HepG2 (cell line): ENCODE measurements at regions not wholly inside any gene's neighbourhood (a gene's known extent, or its start where the extent isn't known, plus 50 kb on each side); places are given as distances from the start of the nearest gene placed in this dataset.

Source experiments
- ATAC-seq: fragments of 200-7000 bp; cut with Tn5 transposase; 3 replicates; pipeline ENCODE4 v1.9.1; 2020; ENCODE audit warnings: mild to moderate bottlenecking, moderate library complexity
- BruUV-seq: library from RNA; stranded (reverse); fragments of 400-500 nt; replicated peaks from 2 replicates; lab custom pipeline; 2021; lab: Mats Ljungman, UMichigan
- CTCF ChIA-PET: fragments of 300-600 bp; formaldehyde crosslinking; extraction: SDS; loops from one replicate; lab custom pipeline; 2021; ENCODE audit warnings: low total read pairs, inconsistent platforms, low intra/inter-chr PET ratio; lab: Yijun Ruan, JAX
- POLR2A ChIA-PET: fragments of 350-600 bp; sonication (Branson Sonifier 250); formaldehyde crosslinking; loops from one replicate; lab custom pipeline; 2020; ENCODE audit warnings: antibody characterized with exemption, inconsistent platforms; lab: Yijun Ruan, JAX
- DNase-seq: peaks from one replicate; pipeline ENCODE4 v3.0.0-alpha.2; 2015; ENCODE audit warnings: low spot score
- FAIRE-seq: peaks from 3 replicates; lab custom pipeline; 2011; peaks lifted over from hg19 to GRCh38; lab: Jason Lieb, UNC
- H2AFZ ChIP-seq: one replicate; pipeline ENCODE4 v1.6.1; 2011; ENCODE audit warnings: low read length, inconsistent platforms
- H3K27ac ChIP-seq: fragments of 300-600 bp; 3 replicates; pipeline ENCODE4 v1.8.0; 2011; ENCODE audit warnings: mixed run types, mild to moderate bottlenecking, mixed read lengths, low read length, inconsistent platforms; ENCODE audit not compliant: insufficient read depth; ENCODE audit errors: extremely low read length
- H3K27me3 ChIP-seq, 2 experiments: fragments of 200-600 bp in 1 of 2; 2 replicates in 1 of 2; 3 replicates in 1 of 2; pipeline versions ENCODE4 v1.6.0 to v1.8.0; 2011; ENCODE audit warnings: low read length in 2 of 2, mild to moderate bottlenecking in 2 of 2, moderate library complexity in 2 of 2, inconsistent platforms in 1 of 2; ENCODE audit not compliant: insufficient read depth in 2 of 2, control insufficient read depth in 1 of 2
- H3K36me3 ChIP-seq, 2 experiments: fragments of 200-600 bp in 1 of 2; replicated peaks in 1 of 2; 2 replicates in 1 of 2; 3 replicates in 1 of 2; pipeline versions ENCODE4 v1.5.1 to v1.8.0; 2011; ENCODE audit warnings: low read length in 2 of 2, inconsistent platforms in 1 of 2; ENCODE audit not compliant: insufficient read depth in 2 of 2, control insufficient read depth in 1 of 2
- H3K4me1 ChIP-seq: 2 replicates; pipeline ENCODE4 v1.5.1; 2012; ENCODE audit warnings: low read length, inconsistent platforms; ENCODE audit not compliant: insufficient read depth
- H3K4me2 ChIP-seq: 2 replicates; pipeline ENCODE4 v1.6.0; 2011; ENCODE audit warnings: low read depth, low read length, inconsistent platforms
- H3K4me3 ChIP-seq, 3 experiments: fragments of 200-600 bp in 1 of 3; sonication (generic), shearing (Covaris generic) in 1 of 3; replicated peaks in 1 of 3; 2 replicates each; pipeline ENCODE4 v1.5.1; 2011 to 2016; ENCODE audit warnings: low read length in 3 of 3, inconsistent platforms in 2 of 3, low read depth in 2 of 3, mild to moderate bottlenecking in 2 of 3, control low read depth in 1 of 3, mixed read lengths in 1 of 3; ENCODE audit not compliant: insufficient read depth in 1 of 3
- H3K79me2 ChIP-seq: one replicate; pipeline ENCODE4 v1.6.1; 2011; ENCODE audit warnings: low read length, inconsistent platforms; ENCODE audit not compliant: insufficient read depth
- H3K9ac ChIP-seq: 2 replicates; pipeline ENCODE4 v1.6.0; 2011; ENCODE audit warnings: mild to moderate bottlenecking, low read depth, low read length, inconsistent platforms; ENCODE audit not compliant: insufficient read depth
- H3K9me3 ChIP-seq: 2 replicates; pipeline ENCODE4 v1.5.1; 2012; ENCODE audit warnings: mild to moderate bottlenecking, low read length
- H4K20me1 ChIP-seq: 2 replicates; pipeline ENCODE4 v1.6.0; 2011; ENCODE audit warnings: inconsistent platforms, mild to moderate bottlenecking, low read length, moderate library complexity; ENCODE audit not compliant: insufficient read depth
- ELF3 ChIP-seq: IDR thresholded peaks from 2 replicates; pipeline ENCODE4 v1.6.1; 2016; ENCODE audit warnings: missing genetic modification reagents, missing compliant biosample characterization
- HOMEZ ChIP-seq: IDR thresholded peaks from 2 replicates; pipeline ENCODE4 v1.6.1; 2016; ENCODE audit warnings: low read depth
- NFKBIZ ChIP-seq: IDR thresholded peaks from 2 replicates; pipeline ENCODE4 v1.6.1; 2018; ENCODE audit warnings: missing genetic modification reagents, missing compliant biosample characterization
- PHF8 ChIP-seq: sonication (generic); formaldehyde crosslinking; IDR thresholded peaks from 2 replicates; pipeline ENCODE4 v1.5.0; 2020; ENCODE audit warnings: missing genetic modification reagents
- SETDB1 ChIP-seq: sonication (generic); formaldehyde crosslinking; IDR thresholded peaks from 2 replicates; pipeline ENCODE4 v1.5.1; 2020; ENCODE audit warnings: missing genetic modification reagents, mild to moderate bottlenecking, borderline replicate concordance
- TEAD2 ChIP-seq: sonication (generic); formaldehyde crosslinking; IDR thresholded peaks from 2 replicates; pipeline ENCODE4 v1.9.0; 2021; ENCODE audit warnings: missing genetic modification reagents
- ZBTB10 ChIP-seq: sonication (generic); formaldehyde crosslinking; IDR thresholded peaks from 2 replicates; pipeline ENCODE4 v1.4.0; 2020; ENCODE audit warnings: missing genetic modification reagents, borderline replicate concordance
- ZKSCAN8 ChIP-seq: IDR thresholded peaks from 2 replicates; pipeline ENCODE4 v1.6.1; 2016; ENCODE audit warnings: borderline replicate concordance, missing genetic modification reagents, missing compliant biosample characterization
- ZNF570 ChIP-seq: sonication (generic); formaldehyde crosslinking; IDR thresholded peaks from 2 replicates; pipeline ENCODE4 v1.4.0; 2020; ENCODE audit warnings: mild to moderate bottlenecking, missing genetic modification reagents, borderline replicate concordance
- ZNF574 ChIP-seq: sonication (generic); formaldehyde crosslinking; IDR thresholded peaks from 2 replicates; pipeline ENCODE4 v1.4.0; 2020; ENCODE audit warnings: missing genetic modification reagents
- ZNF792 ChIP-seq: IDR thresholded peaks from 2 replicates; pipeline ENCODE4 v1.6.1; 2016
- whole genome bisulfite sequencing: methylation state at CpG from one replicate; pipeline ENCODE4 v1.1.6; 2017; ENCODE audit warnings: low lambda C conversion rate; 5-methylcytosine and 5-hydroxymethylcytosine counted together
- in situ Hi-C: cut with HindIII; loops from 2 replicates; pipeline ENCODE4 v1.10.0; 2017; ENCODE audit warnings: low pct_unique_long_range_greater_than_20kb; ENCODE audit not compliant: extremely low pct_ligation_motif_present
- intact Hi-C: fragments of 100-400 bp; cut with micrococcal nuclease; formaldehyde crosslinking; loops from one replicate; pipeline ENCODE4 v1.10.0; 2022; ENCODE audit not compliant: unreplicated experiment

GRCh38 chr3:110504401-110504800, 567.2 kb upstream of the NECTIN3 start:
- H3K4me2 ChIP-seq: no peak overlapping the region
- H2AFZ ChIP-seq: no peak overlapping the region
- intact Hi-C loops: no loop called here
- no peak overlapping the region for H3K9ac ChIP-seq
- no peaks in the 10 kb centered on the region for H3K4me1 ChIP-seq
- FAIRE-seq (no peak), DNase-seq (no peak), ATAC-seq (no peak)
- TF ChIP-seq PHF8 (CRISPR knock-in tag) (no peak), ZKSCAN8 (no peak), ZNF792 (CRISPR knock-in tag) (no peak), ZNF570 (no peak), ZBTB10 (CRISPR knock-in tag) (no peak)
- no peaks in the 10 kb centered on the region for H3K36me3 ChIP-seq
- H3K27ac ChIP-seq: no peak overlapping the region
- BruUV-seq: no TSS peak
- WGBS: 0% methylated on average over 2 of the region's 2 CpGs
- ChIA-PET CTCF (no interaction called here), POLR2A (no interaction called here)
- no peaks in the 10 kb centered on the region for H3K9me3 ChIP-seq
- H3K27me3 ChIP-seq: no peaks in the 10 kb centered on the region
- no peak overlapping the region for H3K4me3 ChIP-seq
- H3K79me2 ChIP-seq: no peaks in the 10 kb centered on the region
- in situ Hi-C loops: no loop called here
- no peaks in the 10 kb centered on the region for H4K20me1 ChIP-seq

- WGBS: 17% methylated on average over 4 of the region's 4 CpGs
- Histone ChIP-seq H4K20me1 (no peaks in the 10 kb centered on the region), H3K4me1 (no peaks in the 10 kb centered on the region), H3K4me3 (no peak overlapping the region), H3K4me2 (no peak overlapping the region), H2AFZ (no peak overlapping the region), H3K9ac (no peak overlapping the region), H3K9me3 (no peaks in the 10 kb centered on the region), H3K79me2 (no peaks in the 10 kb centered on the region), H3K36me3 (no peaks in the 10 kb centered on the region), H3K27ac (no peak overlapping the region), H3K27me3 (no peaks in the 10 kb centered on the region)
- DNase-seq: no peak
- in situ Hi-C loops (no loop called here), intact Hi-C loops (no loop called here)
- CTCF ChIA-PET: no interaction called here
- ATAC-seq: no peak
- no TSS peak for BruUV-seq
- POLR2A ChIA-PET: no interaction called here
- FAIRE-seq: no peak
- no peak for TF ChIP-seq HOMEZ (CRISPR knock-in tag)
- no peak for TF ChIP-seq NFKBIZ
- TF ChIP-seq SETDB1 (CRISPR knock-in tag): no peak
- TF ChIP-seq TEAD2 (CRISPR knock-in tag): no peak
- no peak for TF ChIP-seq ZNF574 (CRISPR knock-in tag)
- no peak for TF ChIP-seq ELF3 (CRISPR knock-in tag)
Observed at GRCh38 chr3:110504901-110505300, 566.7 kb upstream of the NECTIN3 start.
